Choroid plexus epithelial cell (primary cell): ENCODE measurements at regions not wholly inside any gene's neighbourhood (a gene's known extent, or its start where the extent isn't known, plus 50 kb on each side); places are given as distances from the start of the nearest gene placed in this dataset.
"Not testable (repeated sequence)": the region's sequence is repeated elsewhere in the genome, so short reads cannot be mapped to it uniquely, and the experiment has no call there.

Source experiments
- DNase-seq: peaks from one replicate; pipeline ENCODE4 v3.0.0-alpha.2; 2010; ENCODE audit warnings: low read depth
- H3K4me3 ChIP-seq: 2 replicates; pipeline ENCODE4 v1.5.1; 2011; ENCODE audit warnings: low read depth, mild to moderate bottlenecking, control low read depth, low read length, moderate library complexity
- CTCF ChIP-seq: conservative IDR thresholded peaks from 2 replicates; pipeline ENCODE4 v1.5.1; 2011; ENCODE audit warnings: low read depth, mild to moderate bottlenecking, control low read depth, inconsistent platforms, low read length, moderate library complexity

- peak; percentile 5 for DNase-seq
- no peak for TF ChIP-seq CTCF
- H3K4me3 ChIP-seq, result no peak overlapping the region
Measured at GRCh38 chr4:30208731-30209435, 511.3 kb upstream of the PCDH7 start.

- DNase-seq, H3K4me3 ChIP-seq: not testable (repeated sequence)
Measured at GRCh38 chr4:30215973-30216372, 504.2 kb upstream of the PCDH7 start.

- DNase-seq, result no peak
- TF ChIP-seq CTCF, result no peak
- H3K4me3 ChIP-seq, result no peak overlapping the region
Measured at GRCh38 chr4:30245140-30245539, 475.0 kb upstream of the PCDH7 start.

- no peak for DNase-seq
- no peak overlapping the region for H3K4me3 ChIP-seq
- no peak for TF ChIP-seq CTCF
Measured at GRCh38 chr4:30256116-30256832, 463.9 kb upstream of the PCDH7 start.

- H3K4me3 ChIP-seq, result no peak overlapping the region
- no peak for DNase-seq
- no peak for TF ChIP-seq CTCF
Measured at GRCh38 chr4:30258949-30259348, 461.2 kb upstream of the PCDH7 start.

- H3K4me3 ChIP-seq, result no peak overlapping the region
- DNase-seq, result no peak
- TF ChIP-seq CTCF, result no peak
Measured at GRCh38 chr4:30262379-30262778, 457.8 kb upstream of the PCDH7 start.

GRCh38 chr4:30264465-30264864, 455.7 kb upstream of the PCDH7 start:
- no peak for DNase-seq
- no peak overlapping the region for H3K4me3 ChIP-seq
- no peak for TF ChIP-seq CTCF
